H1 (cell line): ENCODE measurements at regions not wholly inside any gene's neighbourhood (a gene's known extent, or its start where the extent isn't known, plus 50 kb on each side); places are given as distances from the start of the nearest gene placed in this dataset.

ENCODE experiments used
- CTCF ChIA-PET: fragments of 300-600 bp; sonication (Branson Sonifier 250); formaldehyde crosslinking; loops from one replicate; lab custom pipeline; 2021; ENCODE audit not compliant: partially characterized antibody; lab: Charles Lee
- POLR2A ChIA-PET: fragments of 300-600 bp; sonication (Branson Sonifier 250); formaldehyde crosslinking; loops from one replicate; lab custom pipeline; 2021; ENCODE audit warnings: inconsistent platforms; ENCODE audit not compliant: partially characterized antibody; lab: Charles Lee
- DNase-seq, 2 experiments: peaks; one replicate each; pipeline versions ENCODE4 v3.0.0 to v3.0.0-alpha.2; 2010 to 2022; ENCODE audit warnings: low spot score in 2 of 2, low read depth in 1 of 2, mixed read lengths in 1 of 2
- FAIRE-seq: peaks from 2 replicates; lab custom pipeline; 2011; peaks lifted over from hg19 to GRCh38; lab: Jason Lieb, UNC
- H2AFZ ChIP-seq: 2 replicates; pipeline ENCODE4 v1.8.1; 2012; ENCODE audit warnings: low read length, inconsistent platforms
- H2AK5ac ChIP-seq: 2 replicates; pipeline ENCODE4 v1.6.1; 2013; ENCODE audit warnings: low read depth, low read length
- H2BK120ac ChIP-seq: replicated peaks from 2 replicates; pipeline ENCODE3; 2013; ENCODE audit warnings: low read depth, low read length, inconsistent platforms
- H2BK12ac ChIP-seq: 2 replicates; pipeline ENCODE4 v1.6.1; 2013; ENCODE audit warnings: low read depth, low read length
- H2BK15ac ChIP-seq: 2 replicates; pipeline ENCODE4 v1.6.1; 2013; ENCODE audit warnings: low read length
- H2BK20ac ChIP-seq: 2 replicates; pipeline ENCODE4 v1.6.1; 2013; ENCODE audit warnings: low read length
- H2BK5ac ChIP-seq: 2 replicates; pipeline ENCODE4 v1.6.1; 2013; ENCODE audit warnings: low read depth, low read length
- H3K14ac ChIP-seq: 2 replicates; pipeline ENCODE4 v1.6.1; 2013; ENCODE audit warnings: inconsistent platforms; ENCODE audit not compliant: insufficient read length
- H3K18ac ChIP-seq: 2 replicates; pipeline ENCODE4 v1.6.1; 2013; ENCODE audit warnings: low read length; ENCODE audit errors: extremely low read depth
- H3K23ac ChIP-seq: 2 replicates; pipeline ENCODE4 v1.6.1; 2013; ENCODE audit warnings: inconsistent platforms; ENCODE audit not compliant: insufficient read length
- H3K23me2 ChIP-seq: 2 replicates; pipeline ENCODE4 v1.6.1; 2013; ENCODE audit warnings: low read depth, low read length
- H3K27ac ChIP-seq: 2 replicates; pipeline ENCODE4 v1.6.1; 2011; ENCODE audit warnings: low read depth, low read length, inconsistent platforms
- H3K27me3 ChIP-seq, 4 experiments: replicated peaks in 1 of 4; 1 replicate in 1 of 4; 2 replicates in 3 of 4; pipeline versions ENCODE4 v1.6.1 to v1.8.1; 2011 to 2013; ENCODE audit warnings: low read length in 3 of 4, mild to moderate bottlenecking in 3 of 4, inconsistent platforms in 2 of 4, mixed read lengths in 2 of 4, moderate library complexity in 1 of 4; ENCODE audit not compliant: control insufficient read depth in 3 of 4, insufficient read depth in 3 of 4; ENCODE audit errors: extremely low read depth in 1 of 4
- H3K36me3 ChIP-seq, 4 experiments: 2 replicates each; pipeline versions ENCODE4 v1.6.1 to v1.8.1; 2011 to 2013; ENCODE audit warnings: mild to moderate bottlenecking in 4 of 4, low read length in 3 of 4, moderate library complexity in 2 of 4, control low read depth in 1 of 4, inconsistent platforms in 1 of 4; ENCODE audit not compliant: insufficient read depth in 4 of 4, control insufficient read depth in 2 of 4
- H3K4ac ChIP-seq: replicated peaks from 2 replicates; pipeline ENCODE3; 2013; ENCODE audit warnings: low read length, low read depth, mixed read lengths, inconsistent platforms; ENCODE audit not compliant: insufficient read length
- H3K4me1 ChIP-seq, 4 experiments: replicated peaks in 1 of 4; 1 replicate in 1 of 4; 2 replicates in 3 of 4; pipeline versions ENCODE4 v1.6.1 to v1.8.1; 2011 to 2013; ENCODE audit warnings: low read length in 3 of 4, inconsistent platforms in 2 of 4, mixed read lengths in 1 of 4; ENCODE audit not compliant: insufficient read depth in 4 of 4, control insufficient read depth in 3 of 4
- H3K4me2 ChIP-seq, 2 experiments: 2 replicates each; pipeline versions ENCODE4 v1.6.1 to v1.8.1; 2011 to 2013; ENCODE audit warnings: low read depth in 2 of 2, low read length in 2 of 2, control low read depth in 1 of 2, inconsistent platforms in 1 of 2, mild to moderate bottlenecking in 1 of 2; ENCODE audit not compliant: insufficient read depth in 1 of 2
- H3K4me3 ChIP-seq, 4 experiments: fragments of 200-600, 300-600 bp in 1 of 4; sonication (generic), shearing (Covaris generic), sonication (Bioruptor Twin) in 1 of 4; 2 replicates each; pipeline versions ENCODE4 v1.5.1 to v1.8.1; 2011 to 2016; ENCODE audit warnings: low read length in 4 of 4, low read depth in 3 of 4, control low read depth in 2 of 4, inconsistent platforms in 2 of 4, mild to moderate bottlenecking in 2 of 4, mixed read lengths in 1 of 4, moderate library complexity in 1 of 4; ENCODE audit not compliant: insufficient read depth in 2 of 4; ENCODE audit errors: extremely low read depth in 1 of 4
- H3K56ac ChIP-seq: replicated peaks from 2 replicates; pipeline ENCODE3; 2013; ENCODE audit warnings: low read depth, mild to moderate bottlenecking, mixed read lengths, low read length, inconsistent platforms; ENCODE audit not compliant: insufficient read length
- H3K79me1 ChIP-seq: 2 replicates; pipeline ENCODE4 v1.6.1; 2013; ENCODE audit warnings: low read depth, low read length, control low read depth
- H3K79me2 ChIP-seq, 2 experiments: 2 replicates each; pipeline versions ENCODE4 v1.6.1 to v1.8.1; 2012 to 2013; ENCODE audit warnings: low read length in 2 of 2, mild to moderate bottlenecking in 2 of 2, inconsistent platforms in 1 of 2; ENCODE audit not compliant: insufficient read depth in 2 of 2, control insufficient read depth in 1 of 2
- H3K9ac ChIP-seq, 4 experiments: replicated peaks in 1 of 4; 1 replicate in 1 of 4; 2 replicates in 3 of 4; pipeline versions ENCODE4 v1.6.1 to v1.8.1; 2011 to 2013; ENCODE audit warnings: low read depth in 3 of 4, low read length in 3 of 4, control low read depth in 2 of 4, mild to moderate bottlenecking in 2 of 4, moderate library complexity in 2 of 4, inconsistent platforms in 1 of 4; ENCODE audit errors: extremely low read depth in 1 of 4
- H3K9me3 ChIP-seq, 2 experiments: 2 replicates each; pipeline versions ENCODE4 v1.6.1 to v1.8.1; 2012 to 2013; ENCODE audit warnings: mild to moderate bottlenecking in 2 of 2, moderate library complexity in 2 of 2, control low read depth in 1 of 2, inconsistent platforms in 1 of 2, low read depth in 1 of 2, low read length in 1 of 2, mixed read lengths in 1 of 2; ENCODE audit not compliant: insufficient read depth in 2 of 2
- H4K20me1 ChIP-seq, 2 experiments: replicated peaks in 1 of 2; 2 replicates each; pipeline versions ENCODE3 to v1.8.1; 2011 to 2013; ENCODE audit warnings: inconsistent platforms in 2 of 2, low read length in 2 of 2, mild to moderate bottlenecking in 1 of 2; ENCODE audit not compliant: insufficient read depth in 2 of 2, control insufficient read depth in 1 of 2
- H4K5ac ChIP-seq: 2 replicates; pipeline ENCODE4 v1.6.1; 2013; ENCODE audit warnings: low read length, low read depth, mixed read lengths, inconsistent platforms; ENCODE audit not compliant: insufficient read length
- H4K8ac ChIP-seq: 2 replicates; pipeline ENCODE4 v1.8.0; 2013; ENCODE audit warnings: mild to moderate bottlenecking, moderate library complexity, low read length, inconsistent platforms; ENCODE audit not compliant: insufficient read depth; ENCODE audit errors: extremely low read depth
- H4K91ac ChIP-seq: replicated peaks from 2 replicates; pipeline ENCODE3; 2013; ENCODE audit warnings: low read length, mixed read lengths, inconsistent platforms; ENCODE audit not compliant: insufficient read length
- CBX8 ChIP-seq: fragments of 300-800, 300-1000 bp; sonication (generic); IDR thresholded peaks from 2 replicates; pipeline ENCODE4 v1.7.1; 2016; ENCODE audit warnings: low read depth, low read length, borderline replicate concordance
- CTBP2 ChIP-seq: IDR thresholded peaks from 2 replicates; pipeline ENCODE4 v1.7.0; 2011; ENCODE audit warnings: borderline replicate concordance, mild to moderate bottlenecking, moderate library complexity, mixed read lengths, low read length; ENCODE audit not compliant: insufficient read depth, insufficient read length
- GTF2F1 ChIP-seq: IDR thresholded peaks from 2 replicates; pipeline ENCODE4 v1.6.1; 2012; ENCODE audit warnings: low read depth, low read length, improper control_type of control experiment, borderline replicate concordance
- JUND ChIP-seq: IDR thresholded peaks from 2 replicates; pipeline ENCODE4 v1.6.1; 2011; ENCODE audit warnings: mild to moderate bottlenecking, improper control_type of control experiment, low read length
- RBBP5 ChIP-seq: IDR thresholded peaks from 2 replicates; pipeline ENCODE4 v1.7.1; 2012; ENCODE audit warnings: low read depth, mild to moderate bottlenecking, inconsistent platforms, low read length, moderate library complexity, borderline replicate concordance
- SP4 ChIP-seq: IDR thresholded peaks from 2 replicates; pipeline ENCODE4 v1.6.1; 2012; ENCODE audit warnings: low read length, inconsistent platforms
- WGBS, 2 experiments: shearing (Covaris generic) in 1 of 2; methylation state at CpG; one replicate each; pipeline versions ENCODE4 v1.1.6 to v1.1.7; 2013 to 2015; ENCODE audit warnings: low lambda C conversion rate in 2 of 2, mixed read lengths in 2 of 2, inconsistent platforms in 1 of 2, low coverage in 1 of 2, missing lambda C conversion rate in 1 of 2; ENCODE audit not compliant: insufficient replicate concordance in 2 of 2, insufficient coverage in 1 of 2, insufficient read length in 1 of 2; ENCODE audit errors: extremely low coverage in 1 of 2, missing lambda C conversion rate in 1 of 2; 5-methylcytosine and 5-hydroxymethylcytosine counted together

GRCh38 chr13:107078229-107078765 is 510.4 kb upstream of the ARGLU1 start:
- H3K14ac ChIP-seq: no peak overlapping the region
- H2AFZ ChIP-seq: no peak overlapping the region
- WGBS, 2 experiments: 80% methylated on average over 6 of the region's 6 CpGs; no CpG with 5 or more reads in 1 of the 2 experiments
- H2BK12ac ChIP-seq: no peak overlapping the region
- TF ChIP-seq RBBP5 (no peak), GTF2F1 (no peak), CTBP2 (no peak), JUND (no peak), SP4 (no peak), CBX8 (no peak)
- TF ChIP-seq, all 59 proteins: peak for 0
- Histone ChIP-seq H2AK5ac (no peak overlapping the region), H3K4me2 (no peak overlapping the region), H3K4me3 (no peak overlapping the region), H4K20me1 (no peaks in the 10 kb centered on the region), H3K9me3 (no peaks in the 10 kb centered on the region), H3K4me1 (no peaks in the 10 kb centered on the region), H3K36me3 (no peaks in the 10 kb centered on the region), H2BK20ac (no peak overlapping the region), H2BK15ac (no peak overlapping the region), H3K23ac (no peak overlapping the region), H3K4ac (no peak overlapping the region), H2BK120ac (no peak overlapping the region), H3K9ac (no peak overlapping the region), H3K18ac (no peak overlapping the region), H3K23me2 (no peaks in the 10 kb centered on the region), H3K79me2 (no peaks in the 10 kb centered on the region), H3K79me1 (no peaks in the 10 kb centered on the region), H3K27me3 (no peaks in the 10 kb centered on the region), H2BK5ac (no peak overlapping the region), H3K56ac (no peak overlapping the region), H4K91ac (no peak overlapping the region), H4K8ac (no peak overlapping the region), H4K5ac (no peak overlapping the region), H3K27ac (no peak overlapping the region)
- DNase-seq: no peak
- POLR2A ChIA-PET: no interaction called here
- CTCF ChIA-PET: no interaction called here
- FAIRE-seq: no peak
